HEK293 (cell line): ENCODE measurements at regions not wholly inside any gene's neighbourhood (a gene's known extent, or its start where the extent isn't known, plus 50 kb on each side); places are given as distances from the start of the nearest gene placed in this dataset.

Experiments used
- CTCF ChIA-PET: fragments of 350-600 bp; formaldehyde crosslinking; extraction: SDS; loops from one replicate; lab custom pipeline; 2021; ENCODE audit warnings: antibody characterized with exemption; lab: Yijun Ruan, JAX
- POLR2A ChIA-PET: fragments of 300-600 bp; formaldehyde crosslinking; extraction: SDS; loops from one replicate; lab custom pipeline; 2020; ENCODE audit warnings: antibody characterized with exemption, inconsistent platforms; lab: Yijun Ruan, JAX
- H3K27ac ChIP-seq: fragments of 200-500 bp; sonication (Bioruptor generic); 2 replicates; pipeline ENCODE4 v1.5.1; 2014; ENCODE audit warnings: low read depth, low read length, control low read depth, inconsistent platforms; ENCODE audit errors: extremely low read depth
- H3K36me3 ChIP-seq, 2 experiments: fragments of 200-500 bp in 1 of 2; sonication (Bioruptor generic) in 1 of 2; 1 replicate in 1 of 2; 2 replicates in 1 of 2; pipeline ENCODE4 v1.5.1; 2014 to 2017; ENCODE audit warnings: inconsistent platforms in 2 of 2, low read length in 2 of 2; ENCODE audit not compliant: control insufficient read depth in 2 of 2, insufficient read depth in 1 of 2
- H3K4me1 ChIP-seq: fragments of 200-500 bp; sonication (Bioruptor generic); 2 replicates; pipeline ENCODE4 v1.5.1; 2014; ENCODE audit warnings: mild to moderate bottlenecking, low read length, inconsistent platforms; ENCODE audit not compliant: control insufficient read depth, insufficient read depth
- H3K4me3 ChIP-seq: 2 replicates; pipeline ENCODE4 v1.5.1; 2011; ENCODE audit warnings: low read depth, mild to moderate bottlenecking, control low read depth, low read length, moderate library complexity
- H3K9me3 ChIP-seq: fragments of 200-500 bp; sonication (Bioruptor generic); 2 replicates; pipeline ENCODE4 v1.5.1; 2014; ENCODE audit warnings: low read depth, low read length, inconsistent platforms; ENCODE audit not compliant: control insufficient read depth, insufficient read depth
- GLIS2 ChIP-seq: fragments of 450-650 bp; formaldehyde crosslinking; IDR thresholded peaks from 2 replicates; pipeline ENCODE4 v1.5.1; 2016; ENCODE audit warnings: missing biosample characterization, missing genetic modification characterization
- KLF16 ChIP-seq: fragments of 450-650 bp; formaldehyde crosslinking; IDR thresholded peaks from 2 replicates; pipeline ENCODE4 v1.5.1; 2017; ENCODE audit warnings: missing biosample characterization, missing genetic modification characterization
- PRDM1 ChIP-seq: fragments of 450-650 bp; formaldehyde crosslinking; IDR thresholded peaks from 2 replicates; pipeline ENCODE4; 2016; ENCODE audit warnings: missing biosample characterization, missing genetic modification characterization
- SCRT1 ChIP-seq: fragments of 450-650 bp; formaldehyde crosslinking; IDR thresholded peaks from 2 replicates; pipeline ENCODE4 v1.5.1; 2016; ENCODE audit warnings: missing biosample characterization, missing genetic modification characterization, borderline replicate concordance
- ZBTB20 ChIP-seq: fragments of 450-650 bp; formaldehyde crosslinking; IDR thresholded peaks from 2 replicates; pipeline ENCODE4 v1.5.1; 2016; ENCODE audit warnings: missing biosample characterization, missing genetic modification characterization
- ZBTB8A ChIP-seq: fragments of 450-650 bp; formaldehyde crosslinking; IDR thresholded peaks from 2 replicates; pipeline ENCODE4 v1.5.1; 2016; ENCODE audit warnings: missing biosample characterization, missing genetic modification characterization
- ZEB2 ChIP-seq: fragments of 450-650 bp; formaldehyde crosslinking; IDR thresholded peaks from 2 replicates; pipeline ENCODE4 v1.5.1; 2016; ENCODE audit warnings: missing biosample characterization, missing genetic modification characterization
- ZFP69B ChIP-seq: fragments of 450-650 bp; formaldehyde crosslinking; IDR thresholded peaks from 2 replicates; pipeline ENCODE4 v1.5.1; 2016; ENCODE audit warnings: missing biosample characterization, missing genetic modification characterization
- ZNF133 ChIP-seq: fragments of 450-650 bp; formaldehyde crosslinking; IDR thresholded peaks from 2 replicates; pipeline ENCODE4 v1.5.1; 2016; ENCODE audit warnings: missing biosample characterization, missing genetic modification characterization
- ZNF16 ChIP-seq: fragments of 450-650 bp; formaldehyde crosslinking; IDR thresholded peaks from 2 replicates; pipeline ENCODE4 v1.5.1; 2016; ENCODE audit warnings: low read depth, missing biosample characterization, missing genetic modification characterization
- ZNF169 ChIP-seq: fragments of 450-650 bp; formaldehyde crosslinking; IDR thresholded peaks from 2 replicates; pipeline ENCODE4 v1.5.1; 2016; ENCODE audit warnings: missing biosample characterization, missing genetic modification characterization
- ZNF175 ChIP-seq: fragments of 450-650 bp; formaldehyde crosslinking; IDR thresholded peaks from 2 replicates; pipeline ENCODE4 v1.5.1; 2016; ENCODE audit warnings: missing biosample characterization, missing genetic modification characterization
- ZNF19 ChIP-seq: fragments of 450-650 bp; formaldehyde crosslinking; IDR thresholded peaks from 2 replicates; pipeline ENCODE4; 2016; ENCODE audit warnings: missing biosample characterization, missing genetic modification characterization, low read depth
- ZNF2 ChIP-seq: fragments of 450-650 bp; formaldehyde crosslinking; IDR thresholded peaks from 2 replicates; pipeline ENCODE4 v1.5.1; 2016; ENCODE audit warnings: missing biosample characterization, missing genetic modification characterization
- ZNF423 ChIP-seq: fragments of 450-650 bp; formaldehyde crosslinking; IDR thresholded peaks from 2 replicates; pipeline ENCODE4 v1.5.1; 2016; ENCODE audit warnings: missing biosample characterization, missing genetic modification characterization
- ZNF510 ChIP-seq: fragments of 450-650 bp; formaldehyde crosslinking; IDR thresholded peaks from 2 replicates; pipeline ENCODE4 v1.5.1; 2018; ENCODE audit warnings: mild to moderate bottlenecking, missing genetic modification characterization, missing biosample characterization; ENCODE audit not compliant: insufficient replicate concordance
- ZNF623 ChIP-seq: fragments of 450-650 bp; formaldehyde crosslinking; IDR thresholded peaks from 2 replicates; pipeline ENCODE4 v1.5.1; 2016; ENCODE audit warnings: missing biosample characterization, missing genetic modification characterization
- ZNF785 ChIP-seq: fragments of 450-650 bp; formaldehyde crosslinking; IDR thresholded peaks from 2 replicates; pipeline ENCODE4 v1.5.1; 2016; ENCODE audit warnings: missing biosample characterization, missing genetic modification characterization
- TF ChIP-seq, protein P1 (sequence below): fragments of 450-650 bp; formaldehyde crosslinking; IDR thresholded peaks from 2 replicates; pipeline ENCODE4 v1.5.1; 2016; ENCODE audit warnings: missing biosample characterization, missing genetic modification characterization, low read depth
- TF ChIP-seq, protein P2 (sequence below): fragments of 450-650 bp; formaldehyde crosslinking; IDR thresholded peaks from 2 replicates; pipeline ENCODE4 v1.5.1; 2016; ENCODE audit warnings: missing biosample characterization, missing genetic modification characterization
- TF ChIP-seq, protein P3 (sequence below): fragments of 450-650 bp; formaldehyde crosslinking; IDR thresholded peaks from 2 replicates; pipeline ENCODE4 v1.5.1; 2016; ENCODE audit warnings: missing biosample characterization, missing genetic modification characterization

DNA sequence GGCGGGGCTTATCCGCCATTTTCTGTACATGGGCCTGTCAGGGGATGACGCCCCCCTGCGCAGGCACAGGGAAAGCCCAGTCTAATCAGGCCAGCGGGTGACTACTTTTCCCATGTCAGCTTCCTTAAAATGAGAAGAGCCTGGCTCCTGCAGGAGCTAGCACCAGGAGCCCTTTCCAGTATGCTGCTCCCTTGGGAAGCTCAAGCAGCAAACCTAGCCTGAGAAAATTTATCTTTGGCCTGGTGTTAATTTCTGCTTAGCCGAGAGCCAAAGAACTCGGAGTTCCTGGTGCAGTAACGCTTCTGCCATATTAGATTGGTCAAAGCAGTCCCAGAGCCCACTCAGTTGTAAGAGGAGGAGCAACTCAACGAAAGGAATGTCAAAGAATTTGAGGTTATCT is 239.0 kb upstream of the PHYHIPL start (continued):
- TF ChIP-seq ZBTB20 = no peak

DNA sequence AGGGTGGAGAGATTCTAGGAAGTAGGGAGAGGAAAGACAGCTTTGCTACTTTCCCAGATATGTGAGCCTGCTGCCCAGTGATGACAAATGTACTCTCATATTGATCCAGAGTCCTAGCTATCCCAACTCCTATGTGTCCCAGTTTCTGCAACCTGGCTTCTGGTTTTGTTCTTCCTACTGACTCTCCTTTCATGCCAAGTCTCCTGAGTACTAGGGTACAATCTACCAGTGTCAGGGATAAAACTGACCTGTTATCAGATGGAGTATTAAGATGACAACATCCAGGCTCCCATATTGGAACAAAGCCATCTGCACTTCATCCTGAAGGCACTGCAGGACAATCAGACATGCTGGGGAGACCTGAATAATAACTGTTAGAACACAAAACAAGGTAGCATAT is 233.7 kb upstream of the PHYHIPL start:
- H3K27ac ChIP-seq = no peak overlapping the region
- POLR2A ChIA-PET = no interaction called here
- H3K4me1 ChIP-seq = no peaks in the 10 kb centered on the region
- H3K36me3 ChIP-seq = no peaks in the 10 kb centered on the region
- no peak for TF ChIP-seq GLIS2
- TF ChIP-seq ZBTB8A (tag by site-specific recombination) = no peak
- no peak for TF ChIP-seq ZNF510 (tag by site-specific recombination)
- TF ChIP-seq ZNF133 (tag by site-specific recombination) = no peak
- TF ChIP-seq PRDM1 (tag by site-specific recombination) = no peak
- TF ChIP-seq ZNF19 = no peak
- TF ChIP-seq ZNF785 (tag by site-specific recombination) = no peak
- TF ChIP-seq, protein P1, sequence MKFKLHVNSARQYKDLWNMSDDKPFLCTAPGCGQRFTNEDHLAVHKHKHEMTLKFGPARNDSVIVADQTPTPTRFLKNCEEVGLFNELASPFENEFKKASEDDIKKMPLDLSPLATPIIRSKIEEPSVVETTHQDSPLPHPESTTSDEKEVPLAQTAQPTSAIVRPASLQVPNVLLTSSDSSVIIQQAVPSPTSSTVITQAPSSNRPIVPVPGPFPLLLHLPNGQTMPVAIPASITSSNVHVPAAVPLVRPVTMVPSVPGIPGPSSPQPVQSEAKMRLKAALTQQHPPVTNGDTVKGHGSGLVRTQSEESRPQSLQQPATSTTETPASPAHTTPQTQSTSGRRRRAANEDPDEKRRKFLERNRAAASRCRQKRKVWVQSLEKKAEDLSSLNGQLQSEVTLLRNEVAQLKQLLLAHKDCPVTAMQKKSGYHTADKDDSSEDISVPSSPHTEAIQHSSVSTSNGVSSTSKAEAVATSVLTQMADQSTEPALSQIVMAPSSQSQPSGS (tag by site-specific recombination) = no peak
- TF ChIP-seq ZFP69B (tag by site-specific recombination) = no peak
- H3K4me3 ChIP-seq = no peak overlapping the region
- CTCF ChIA-PET = interaction anchor here (0.6 to 0.8 kb wide), 2 partner anchors 9 to 325 kb away, joined by 4 to 7 read pairs; no protein-coding TSS in a partner anchor
- H3K9me3 ChIP-seq = no peaks in the 10 kb centered on the region; the same call in 1 of the 2 replicates

DNA sequence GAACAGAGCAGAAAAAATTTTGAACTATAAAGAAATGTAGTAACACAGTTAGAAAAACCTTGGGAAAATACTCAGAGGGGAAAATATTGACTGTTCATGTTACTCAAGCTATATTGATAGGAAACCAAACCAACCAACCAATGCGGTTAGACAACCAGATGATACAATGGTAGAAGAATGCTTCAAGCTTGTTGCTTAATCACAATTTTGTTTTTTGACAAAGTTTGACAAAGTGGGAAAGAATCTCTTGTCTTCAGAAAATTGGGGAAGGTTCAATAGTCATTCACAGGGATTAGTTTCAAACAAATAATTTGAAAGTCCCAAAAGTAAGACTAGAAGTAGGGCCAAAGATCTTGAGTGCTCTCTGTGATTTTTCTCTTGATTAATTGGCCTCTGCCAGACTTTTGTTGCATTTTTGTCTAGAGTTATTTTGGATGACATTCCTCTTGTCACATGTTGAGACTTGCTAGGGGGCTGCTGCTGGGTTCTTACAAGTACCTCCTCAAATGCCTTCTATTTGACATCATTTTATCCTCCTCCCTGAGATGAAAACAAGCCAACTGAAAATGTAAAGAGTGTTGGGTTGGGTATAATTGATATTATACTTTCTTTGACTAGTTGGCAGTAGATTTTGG is 233.1 kb upstream of the PHYHIPL start:
- H3K4me1 ChIP-seq = no peaks in the 10 kb centered on the region
- no peaks in the 10 kb centered on the region for H3K36me3 ChIP-seq
- H3K27ac ChIP-seq = no peak overlapping the region
- ChIA-PET CTCF (interaction anchor here (0.6 to 0.8 kb wide), 2 partner anchors 9 to 325 kb away, joined by 4 to 7 read pairs; no protein-coding TSS in a partner anchor), POLR2A (no interaction called here)
- TF ChIP-seq SCRT1 (tag by site-specific recombination) = no peak
- no peak for TF ChIP-seq ZNF2 (tag by site-specific recombination)
- no peak for TF ChIP-seq ZNF16 (tag by site-specific recombination)
- TF ChIP-seq ZNF175 = no peak
- TF ChIP-seq ZEB2 (tag by site-specific recombination) = no peak
- TF ChIP-seq, protein P2, sequence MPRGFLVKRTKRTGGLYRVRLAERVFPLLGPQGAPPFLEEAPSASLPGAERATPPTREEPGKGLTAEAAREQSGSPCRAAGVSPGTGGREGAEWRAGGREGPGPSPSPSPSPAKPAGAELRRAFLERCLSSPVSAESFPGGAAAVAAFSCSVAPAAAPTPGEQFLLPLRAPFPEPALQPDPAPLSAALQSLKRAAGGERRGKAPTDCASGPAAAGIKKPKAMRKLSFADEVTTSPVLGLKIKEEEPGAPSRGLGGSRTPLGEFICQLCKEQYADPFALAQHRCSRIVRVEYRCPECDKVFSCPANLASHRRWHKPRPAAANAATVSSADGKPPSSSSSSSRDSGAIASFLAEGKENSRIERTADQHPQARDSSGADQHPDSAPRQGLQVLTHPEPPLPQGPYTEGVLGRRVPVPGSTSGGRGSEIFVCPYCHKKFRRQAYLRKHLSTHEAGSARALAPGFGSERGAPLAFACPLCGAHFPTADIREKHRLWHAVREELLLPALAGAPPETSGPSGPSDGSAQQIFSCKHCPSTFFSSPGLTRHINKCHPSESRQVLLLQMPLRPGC (tag by site-specific recombination) = no peak
- TF ChIP-seq KLF16 (tag by site-specific recombination) = no peak
- TF ChIP-seq ZNF510 (tag by site-specific recombination) = no peak
- TF ChIP-seq ZNF169 (tag by site-specific recombination) = no peak
- TF ChIP-seq ZNF623 (tag by site-specific recombination) = no peak
- no peak for TF ChIP-seq ZNF423 (tag by site-specific recombination)
- TF ChIP-seq, protein P3, sequence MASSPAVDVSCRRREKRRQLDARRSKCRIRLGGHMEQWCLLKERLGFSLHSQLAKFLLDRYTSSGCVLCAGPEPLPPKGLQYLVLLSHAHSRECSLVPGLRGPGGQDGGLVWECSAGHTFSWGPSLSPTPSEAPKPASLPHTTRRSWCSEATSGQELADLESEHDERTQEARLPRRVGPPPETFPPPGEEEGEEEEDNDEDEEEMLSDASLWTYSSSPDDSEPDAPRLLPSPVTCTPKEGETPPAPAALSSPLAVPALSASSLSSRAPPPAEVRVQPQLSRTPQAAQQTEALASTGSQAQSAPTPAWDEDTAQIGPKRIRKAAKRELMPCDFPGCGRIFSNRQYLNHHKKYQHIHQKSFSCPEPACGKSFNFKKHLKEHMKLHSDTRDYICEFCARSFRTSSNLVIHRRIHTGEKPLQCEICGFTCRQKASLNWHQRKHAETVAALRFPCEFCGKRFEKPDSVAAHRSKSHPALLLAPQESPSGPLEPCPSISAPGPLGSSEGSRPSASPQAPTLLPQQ (tag by site-specific recombination) = no peak
- no peak overlapping the region for H3K4me3 ChIP-seq
- H3K9me3 ChIP-seq = no peaks in the 10 kb centered on the region; the same call in 1 of the 2 replicates
